Thyroid gland (tissue), 4 donors: ENCODE measurements at regions not wholly inside any gene's neighbourhood (a gene's known extent, or its start where the extent isn't known, plus 50 kb on each side); places are given as distances from the start of the nearest gene placed in this dataset.

ENCODE experiments used
- DNase-seq, 2 donors: peaks; one replicate each; pipeline ENCODE4 v3.0.0-alpha.2; 2019
- H3K27ac ChIP-seq, 3 donors: fragments of 200-600 bp; sonication (generic); 1 replicate in 2 of 3; 2 replicates in 1 of 3; pipeline ENCODE4 v1.5.1; 2016 to 2019; ENCODE audit warnings: mild to moderate bottlenecking in 1 of 3, moderate library complexity in 1 of 3
- H3K27me3 ChIP-seq: fragments of 200-600 bp; sonication (generic); one replicate; pipeline ENCODE4 v1.5.1; 2019
- H3K36me3 ChIP-seq, 2 donors: fragments of 200-600 bp; sonication (generic); one replicate each; pipeline ENCODE4 v1.5.1; 2016 to 2019
- H3K4me1 ChIP-seq, 2 donors: fragments of 200-600 bp; sonication (generic); one replicate each; pipeline ENCODE4 v1.5.1; 2017 to 2019
- H3K4me3 ChIP-seq, 3 donors: fragments of 200-600 bp; sonication (generic); replicated peaks in 1 of 3; 1 replicate in 2 of 3; 2 replicates in 1 of 3; pipeline ENCODE4 v1.5.1; 2016; ENCODE audit warnings: mild to moderate bottlenecking in 1 of 3
- H3K9me3 ChIP-seq: fragments of 200-600 bp; sonication (generic); one replicate; pipeline ENCODE4 v1.5.1; 2017
- POLR2A ChIP-seq, 2 donors: fragments of 450-650 bp; IDR thresholded peaks; one replicate each; pipeline ENCODE4 v1.6.1; 2017; ENCODE audit warnings: antibody characterized with exemption in 2 of 2, mild to moderate bottlenecking in 2 of 2, moderate library complexity in 1 of 2
- WGBS, 2 donors: methylation state at CpG; one replicate each; pipeline ENCODE4 v1.1.5; 2017; 5-methylcytosine and 5-hydroxymethylcytosine counted together
- intact Hi-C: fragments of 100-400 bp; cut with DNase I; formaldehyde crosslinking; loops from one replicate; pipeline ENCODE4 v1.15.1; 2023
- TF ChIP-seq, protein P1 (sequence below), 6 experiments: fragments of 200-600 bp in 3 of 6; fragments of 450-650 bp in 3 of 6; sonication (generic) in 3 of 6; IDR thresholded peaks; one replicate each; pipeline ENCODE4 v1.5.1; 2016 to 2019; ENCODE audit warnings: antibody characterized with exemption in 6 of 6, mild to moderate bottlenecking in 2 of 6, inconsistent platforms in 1 of 6, moderate library complexity in 1 of 6

DNA sequence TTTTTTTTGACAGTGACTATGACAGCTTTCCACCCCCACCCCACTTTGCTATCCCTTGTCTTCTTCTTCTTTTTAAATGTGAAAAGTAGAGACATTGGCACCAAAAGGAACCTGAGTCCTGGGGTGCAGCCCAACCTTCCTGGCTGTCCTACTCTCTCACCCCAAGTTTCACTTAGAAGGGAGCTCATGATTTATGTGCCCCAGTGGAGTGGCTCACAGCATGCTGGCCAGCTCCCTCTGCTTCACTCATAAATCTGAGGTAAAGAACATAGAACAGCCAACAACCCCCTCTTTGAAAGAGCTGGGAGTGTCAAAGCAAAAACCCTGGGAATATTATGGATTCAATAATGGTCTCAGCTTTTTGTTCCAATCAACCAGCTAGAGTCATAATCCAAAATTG is 196.3 kb upstream of the DAPK1 start:
- TF ChIP-seq POLR2A (IDR thresholded peaks at IDR 0.05) = no peak
- TF ChIP-seq, protein P1, sequence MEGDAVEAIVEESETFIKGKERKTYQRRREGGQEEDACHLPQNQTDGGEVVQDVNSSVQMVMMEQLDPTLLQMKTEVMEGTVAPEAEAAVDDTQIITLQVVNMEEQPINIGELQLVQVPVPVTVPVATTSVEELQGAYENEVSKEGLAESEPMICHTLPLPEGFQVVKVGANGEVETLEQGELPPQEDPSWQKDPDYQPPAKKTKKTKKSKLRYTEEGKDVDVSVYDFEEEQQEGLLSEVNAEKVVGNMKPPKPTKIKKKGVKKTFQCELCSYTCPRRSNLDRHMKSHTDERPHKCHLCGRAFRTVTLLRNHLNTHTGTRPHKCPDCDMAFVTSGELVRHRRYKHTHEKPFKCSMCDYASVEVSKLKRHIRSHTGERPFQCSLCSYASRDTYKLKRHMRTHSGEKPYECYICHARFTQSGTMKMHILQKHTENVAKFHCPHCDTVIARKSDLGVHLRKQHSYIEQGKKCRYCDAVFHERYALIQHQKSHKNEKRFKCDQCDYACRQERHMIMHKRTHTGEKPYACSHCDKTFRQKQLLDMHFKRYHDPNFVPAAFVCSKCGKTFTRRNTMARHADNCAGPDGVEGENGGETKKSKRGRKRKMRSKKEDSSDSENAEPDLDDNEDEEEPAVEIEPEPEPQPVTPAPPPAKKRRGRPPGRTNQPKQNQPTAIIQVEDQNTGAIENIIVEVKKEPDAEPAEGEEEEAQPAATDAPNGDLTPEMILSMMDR (IDR thresholded peaks at IDR 0.05) = no peak
- Histone ChIP-seq H3K4me3 (no peak overlapping the region), H3K4me1 (no peaks in the 10 kb centered on the region), H3K36me3 (no peaks in the 10 kb centered on the region), H3K9me3 (no peaks in the 10 kb centered on the region), H3K27ac (no peak overlapping the region), H3K27me3 (no peaks in the 10 kb centered on the region)
- intact Hi-C loops = no loop called here
- no peak for DNase-seq

DNA sequence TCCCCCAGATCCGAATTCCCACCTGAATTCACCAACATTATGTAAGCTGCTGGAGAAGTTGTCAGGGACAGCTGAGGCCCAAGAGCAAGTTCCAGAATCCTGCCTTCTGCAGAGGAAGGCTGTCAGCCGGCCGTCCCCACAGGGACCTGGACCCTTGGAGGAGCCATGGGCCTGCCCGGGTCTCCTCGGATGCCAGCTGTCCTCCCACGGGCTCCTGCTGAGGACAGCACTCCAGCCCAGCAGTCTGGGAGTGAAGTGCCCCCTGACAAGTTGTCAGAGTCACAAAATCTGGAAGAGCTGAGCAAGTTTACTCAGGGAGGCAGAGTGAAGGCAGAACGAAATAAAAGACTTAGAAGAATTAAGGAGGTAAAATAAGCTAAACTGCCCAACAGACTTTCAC is 192.5 kb upstream of the DAPK1 start:
- 38% methylated on average over 7 of the region's 7 CpGs for WGBS, 2 donors
- no peaks in the 10 kb centered on the region for H3K4me1 ChIP-seq
- DNase-seq = peak; percentile 10 to 38
- H3K9me3 ChIP-seq = no peaks in the 10 kb centered on the region
- no peaks in the 10 kb centered on the region for H3K36me3 ChIP-seq
- no peaks in the 10 kb centered on the region for H3K27me3 ChIP-seq
- H3K4me3 ChIP-seq = no peak overlapping the region
- intact Hi-C loops = no loop called here
- TF ChIP-seq POLR2A (IDR thresholded peaks at IDR 0.05) = no peak
- TF ChIP-seq, protein P1 (IDR thresholded peaks at IDR 0.05) = no peak
- no peak overlapping the region for H3K27ac ChIP-seq

DNA sequence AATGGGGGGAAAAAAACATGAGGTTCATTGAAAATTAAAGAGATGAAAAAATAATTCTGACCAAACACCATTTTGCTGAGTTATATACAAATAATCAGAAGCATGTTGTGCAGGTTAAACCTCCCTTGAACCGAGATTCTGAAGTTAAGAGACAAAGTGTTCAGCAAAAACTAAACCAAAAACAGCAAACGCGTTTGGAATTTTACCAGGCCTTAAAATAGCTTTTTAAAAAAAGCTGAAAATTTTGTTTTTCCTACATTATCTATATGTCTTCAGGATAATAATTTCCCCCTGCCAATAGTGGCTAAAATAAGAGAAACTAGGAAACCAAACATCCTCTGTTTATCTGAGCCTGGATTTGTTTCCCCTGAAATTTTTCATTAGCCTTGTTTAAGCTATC is 191.7 kb upstream of the DAPK1 start:
- no peak for DNase-seq
- H3K27me3 ChIP-seq = no peaks in the 10 kb centered on the region
- TF ChIP-seq, protein P1 (IDR thresholded peaks at IDR 0.05) = no peak
- no peak for TF ChIP-seq POLR2A (IDR thresholded peaks at IDR 0.05)
- no peaks in the 10 kb centered on the region for H3K36me3 ChIP-seq
- no peaks in the 10 kb centered on the region for H3K4me1 ChIP-seq
- H3K27ac ChIP-seq = no peak overlapping the region
- intact Hi-C loops = no loop called here
- no peaks in the 10 kb centered on the region for H3K9me3 ChIP-seq
- H3K4me3 ChIP-seq = no peak overlapping the region
- 80 to 81% methylated on average over 3 of the region's 3 CpGs for WGBS, 2 donors

DNA sequence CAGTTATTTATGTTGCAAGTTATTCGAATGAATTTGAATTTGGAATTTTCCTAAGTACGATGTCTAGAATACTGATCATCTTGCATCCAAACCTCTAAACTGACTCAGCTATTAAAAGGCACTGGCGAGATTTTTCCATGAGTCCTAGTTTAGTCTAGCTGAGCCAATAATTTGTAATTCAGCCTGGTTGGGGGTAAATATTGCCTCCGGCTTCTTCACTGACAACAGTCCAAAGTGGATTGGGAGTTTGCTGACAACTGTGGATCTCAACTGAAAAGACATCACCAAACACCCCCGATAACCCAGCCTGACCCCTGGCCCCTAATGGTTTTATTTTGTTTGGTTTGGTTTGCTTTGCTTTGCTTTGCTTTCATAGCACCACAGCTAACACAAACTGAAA is 189.8 kb upstream of the DAPK1 start:
- no peak for TF ChIP-seq POLR2A (IDR thresholded peaks at IDR 0.05)
- TF ChIP-seq, protein P1 (IDR thresholded peaks at IDR 0.05) = no peak
- intact Hi-C loops = no loop called here
- Histone ChIP-seq H3K4me3 (no peak overlapping the region), H3K4me1 (no peaks in the 10 kb centered on the region), H3K27ac (no peak overlapping the region), H3K27me3 (no peaks in the 10 kb centered on the region), H3K9me3 (no peaks in the 10 kb centered on the region), H3K36me3 (no peaks in the 10 kb centered on the region)
- DNase-seq = no peak
- 73 to 77% methylated on average over 5 of the region's 5 CpGs for WGBS, 2 donors

DNA sequence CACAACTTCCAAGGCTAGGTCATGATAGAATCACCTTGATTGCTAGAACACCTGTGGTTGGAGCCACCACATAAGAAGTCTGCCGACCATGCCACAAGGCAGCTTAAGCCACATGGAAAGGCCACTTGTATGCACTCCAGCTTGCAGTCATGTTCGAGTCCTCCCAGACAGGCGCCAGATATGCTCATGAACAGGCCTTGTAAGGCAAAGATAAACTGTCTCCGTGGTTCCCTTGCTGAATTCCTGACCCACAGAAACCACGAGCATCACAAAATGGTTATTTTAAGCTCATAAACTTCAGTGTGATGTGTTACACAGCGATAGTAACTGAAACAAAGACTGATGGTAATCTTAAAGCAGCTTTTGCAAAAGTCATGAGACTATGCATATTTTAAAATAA is 188.4 kb upstream of the DAPK1 start:
- no peak for TF ChIP-seq POLR2A (IDR thresholded peaks at IDR 0.05)
- TF ChIP-seq, protein P1 (IDR thresholded peaks at IDR 0.05) = no peak
- no peak for DNase-seq
- Histone ChIP-seq H3K36me3 (no peaks in the 10 kb centered on the region), H3K27me3 (no peaks in the 10 kb centered on the region), H3K9me3 (no peaks in the 10 kb centered on the region), H3K4me3 (no peak overlapping the region), H3K27ac (no peak overlapping the region), H3K4me1 (no peaks in the 10 kb centered on the region)
- 66 to 82% methylated on average over 6 of the region's 6 CpGs for WGBS, 2 donors
- intact Hi-C loops = no loop called here
